GM12892 (cell line): ENCODE measurements at regions not wholly inside any gene's neighbourhood (a gene's known extent, or its start where the extent isn't known, plus 50 kb on each side); places are given as distances from the start of the nearest gene placed in this dataset.

Experiments
- POLR2A ChIP-seq: IDR thresholded peaks from 2 replicates; pipeline ENCODE4 v1.6.1; 2011; ENCODE audit warnings: low read depth, low read length, control low read depth
- POLR2AphosphoS5 ChIP-seq: IDR thresholded peaks from 2 replicates; pipeline ENCODE4 v1.6.1; 2011; ENCODE audit warnings: low read depth, low read length, control low read depth
- TAF1 ChIP-seq: IDR thresholded peaks from 2 replicates; pipeline ENCODE4 v1.6.1; 2011; ENCODE audit warnings: low read depth, mild to moderate bottlenecking, control low read depth, low read length, borderline replicate concordance

DNA sequence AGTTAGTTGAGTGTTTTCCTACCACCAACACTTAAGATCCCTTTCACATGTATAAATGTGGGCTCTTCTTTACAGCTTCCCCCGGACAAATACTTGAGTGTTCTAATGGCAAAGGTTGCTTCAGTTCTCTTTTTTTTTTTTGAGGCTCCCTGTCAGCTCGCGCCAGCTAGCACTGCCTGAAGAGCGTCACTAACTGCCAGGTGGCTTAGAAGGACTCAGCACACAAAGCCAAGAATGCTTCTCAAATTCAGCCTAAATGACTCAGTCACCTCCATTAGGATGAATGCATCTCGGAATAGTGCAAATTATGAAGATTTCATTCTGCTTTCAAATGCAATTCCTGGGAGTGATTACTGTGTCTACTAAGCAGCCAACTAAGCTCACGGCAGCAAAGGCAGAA lies 150.7 kb upstream of the BTBD3 start:
- no peak for TF ChIP-seq POLR2A
- TF ChIP-seq POLR2AphosphoS5: no peak
- TF ChIP-seq TAF1: no peak
